Effector memory CD8-positive, alpha-beta T cell (primary cell): ENCODE measurements at regions not wholly inside any gene's neighbourhood (a gene's known extent, or its start where the extent isn't known, plus 50 kb on each side); places are given as distances from the start of the nearest gene placed in this dataset.

Experiments used
- ATAC-seq: fragments of 150-1000 bp; cut with Tn5 transposase; replicated peaks from 2 replicates; pipeline ENCODE4 v1.10.0; 2021; ENCODE audit warnings: mild to moderate bottlenecking, moderate library complexity
- DNase-seq, 3 experiments: peaks; one replicate each; pipeline ENCODE4 v3.0.0; 2021
- H3K27ac Mint-ChIP-seq, 2 donors: one replicate each; pipeline ENCODE4 v1.8.0; 2022; ENCODE audit warnings: mild to moderate bottlenecking in 2 of 2, mixed read lengths in 2 of 2, moderate library complexity in 2 of 2
- H3K27me3 Mint-ChIP-seq, 2 donors: one replicate each; pipeline ENCODE4 v1.8.0; 2022; ENCODE audit warnings: mixed read lengths in 2 of 2
- H3K36me3 Mint-ChIP-seq: one replicate; pipeline ENCODE4 v1.8.0; 2022; ENCODE audit warnings: mild to moderate bottlenecking, moderate library complexity, mixed read lengths; ENCODE audit not compliant: insufficient read depth
- H3K4me1 Mint-ChIP-seq, 2 donors: one replicate each; pipeline ENCODE4 v1.8.0; 2022; ENCODE audit warnings: low read depth in 2 of 2, mixed read lengths in 2 of 2
- H3K4me3 Mint-ChIP-seq, 2 donors: one replicate each; pipeline ENCODE4 v1.8.0; 2022; ENCODE audit warnings: mild to moderate bottlenecking in 2 of 2, mixed read lengths in 2 of 2, moderate library complexity in 2 of 2
- H3K9me3 Mint-ChIP-seq, 2 donors: one replicate each; pipeline ENCODE4 v1.8.0; 2022; ENCODE audit warnings: mixed read lengths in 2 of 2

- H3K36me3 Mint-ChIP-seq, result no peaks in the 10 kb centered on the region
- H3K27me3 Mint-ChIP-seq, result no peaks in the 10 kb centered on the region
- ATAC-seq (no peak), DNase-seq (no peak)
- H3K4me1 Mint-ChIP-seq, result no peaks in the 10 kb centered on the region
- peaks cover 0 to 2% of the 10 kb centered on the region in 2 donors for H3K9me3 Mint-ChIP-seq
- H3K4me3 Mint-ChIP-seq, result no peak overlapping the region
- no peak overlapping the region for H3K27ac Mint-ChIP-seq
These were observed 356.0 kb upstream of the ISL1 start for GRCh38 chr5:51027271-51027670.

- no peaks in the 10 kb centered on the region for H3K4me1 Mint-ChIP-seq
These were observed 354.9 kb upstream of the ISL1 start for GRCh38 chr5:51028394-51028793.

GRCh38 chr5:51033215-51033614, 350.0 kb upstream of the ISL1 start:
- peaks cover 0 to 2% of the 10 kb centered on the region in 2 donors for H3K9me3 Mint-ChIP-seq
- ATAC-seq, result no peak
- no peaks in the 10 kb centered on the region for H3K36me3 Mint-ChIP-seq

More at GRCh38 chr5:51028394-51028793, 354.9 kb upstream of the ISL1 start:
- Mint-ChIP-seq H3K27ac (no peak overlapping the region), H3K27me3 (no peaks in the 10 kb centered on the region), H3K9me3 (peaks cover 0 to 2% of the 10 kb centered on the region in 2 donors), H3K4me3 (no peak overlapping the region), H3K36me3 (no peaks in the 10 kb centered on the region)
- ATAC-seq (no peak), DNase-seq (no peak)

GRCh38 chr5:51034222-51034901, 348.9 kb upstream of the ISL1 start:
- Mint-ChIP-seq H3K4me1 (no peaks in the 10 kb centered on the region), H3K27ac (no peak overlapping the region), H3K9me3 (peaks cover 0 to 2% of the 10 kb centered on the region in 2 donors), H3K4me3 (no peak overlapping the region), H3K36me3 (no peaks in the 10 kb centered on the region), H3K27me3 (no peaks in the 10 kb centered on the region)
- ATAC-seq (no peak), DNase-seq (no peak)

More at GRCh38 chr5:51033215-51033614, 350.0 kb upstream of the ISL1 start:
- H3K4me1 Mint-ChIP-seq, result no peaks in the 10 kb centered on the region
- H3K27ac Mint-ChIP-seq, result no peak overlapping the region
- H3K4me3 Mint-ChIP-seq, result no peak overlapping the region
- no peak for DNase-seq
- no peaks in the 10 kb centered on the region for H3K27me3 Mint-ChIP-seq

GRCh38 chr5:51039424-51040329, 343.6 kb upstream of the ISL1 start:
- Mint-ChIP-seq H3K9me3 (no peaks in the 10 kb centered on the region), H3K4me1 (no peaks in the 10 kb centered on the region), H3K27me3 (no peaks in the 10 kb centered on the region), H3K4me3 (no peak overlapping the region), H3K27ac (no peak overlapping the region), H3K36me3 (no peaks in the 10 kb centered on the region)
- no peak for DNase-seq
- no peak for ATAC-seq

- H3K27me3 Mint-ChIP-seq, result no peaks in the 10 kb centered on the region
- no peak for ATAC-seq
- H3K4me3 Mint-ChIP-seq, result no peak overlapping the region
These were observed 339.5 kb upstream of the ISL1 start for GRCh38 chr5:51043745-51044144.

GRCh38 chr5:51047369-51047768, 335.9 kb upstream of the ISL1 start:
- Mint-ChIP-seq H3K36me3 (no peaks in the 10 kb centered on the region), H3K4me1 (no peaks in the 10 kb centered on the region), H3K4me3 (no peak overlapping the region), H3K27me3 (no peaks in the 10 kb centered on the region), H3K9me3 (peaks cover 0 to 4% of the 10 kb centered on the region in 2 donors), H3K27ac (no peak overlapping the region)
- ATAC-seq, result no peak
- no peak for DNase-seq

More at GRCh38 chr5:51043745-51044144, 339.5 kb upstream of the ISL1 start:
- DNase-seq, result no peak
- Mint-ChIP-seq H3K9me3 (no peaks in the 10 kb centered on the region), H3K4me1 (no peaks in the 10 kb centered on the region), H3K36me3 (no peaks in the 10 kb centered on the region), H3K27ac (no peak overlapping the region)

- DNase-seq (no peak), ATAC-seq (no peak)
- no peaks in the 10 kb centered on the region for H3K27me3 Mint-ChIP-seq
These were observed 329.9 kb upstream of the ISL1 start for GRCh38 chr5:51053361-51053760.

GRCh38 chr5:51060953-51061352, 322.3 kb upstream of the ISL1 start:
- Mint-ChIP-seq H3K4me1 (no peaks in the 10 kb centered on the region), H3K4me3 (no peak overlapping the region), H3K36me3 (no peaks in the 10 kb centered on the region), H3K27ac (no peak overlapping the region), H3K9me3 (peaks cover 12 to 19% of the 10 kb centered on the region in 2 donors), H3K27me3 (no peaks in the 10 kb centered on the region)
- ATAC-seq (no peak), DNase-seq (no peak)

More at GRCh38 chr5:51053361-51053760, 329.9 kb upstream of the ISL1 start:
- H3K4me3 Mint-ChIP-seq, result no peak overlapping the region
- no peak overlapping the region for H3K27ac Mint-ChIP-seq
- no peaks in the 10 kb centered on the region for H3K36me3 Mint-ChIP-seq
- peaks cover 0 to 4% of the 10 kb centered on the region in 2 donors for H3K9me3 Mint-ChIP-seq
- no peaks in the 10 kb centered on the region for H3K4me1 Mint-ChIP-seq

- Mint-ChIP-seq H3K4me3 (no peak overlapping the region), H3K9me3 (peaks cover 0 to 7% of the 10 kb centered on the region in 2 donors), H3K4me1 (no peaks in the 10 kb centered on the region), H3K27ac (no peak overlapping the region), H3K36me3 (peaks cover 2% of the 10 kb centered on the region), H3K27me3 (no peaks in the 10 kb centered on the region)
- ATAC-seq (no peak), DNase-seq (no peak)
These were observed 310.3 kb upstream of the ISL1 start for GRCh38 chr5:51072937-51073336.

- Mint-ChIP-seq H3K27ac (no peak overlapping the region), H3K9me3 (peaks cover 4 to 10% of the 10 kb centered on the region in 2 donors), H3K4me3 (no peak overlapping the region), H3K36me3 (no peaks in the 10 kb centered on the region), H3K4me1 (no peaks in the 10 kb centered on the region), H3K27me3 (no peaks in the 10 kb centered on the region)
- ATAC-seq, result no peak
- DNase-seq, result no peak
These were observed 300.5 kb upstream of the ISL1 start for GRCh38 chr5:51082741-51083140.

- no peak for ATAC-seq
- Mint-ChIP-seq H3K36me3 (no peaks in the 10 kb centered on the region), H3K27me3 (no peaks in the 10 kb centered on the region), H3K4me1 (no peaks in the 10 kb centered on the region), H3K9me3 (peaks cover 8 to 12% of the 10 kb centered on the region in 2 donors), H3K4me3 (no peak overlapping the region), H3K27ac (no peak overlapping the region)
- no peak for DNase-seq
These were observed 291.4 kb upstream of the ISL1 start for GRCh38 chr5:51091816-51092215.

- H3K4me1 Mint-ChIP-seq, result no peaks in the 10 kb centered on the region
- no peak for DNase-seq
- no peaks in the 10 kb centered on the region for H3K27me3 Mint-ChIP-seq
- H3K9me3 Mint-ChIP-seq, result peaks cover 6 to 8% of the 10 kb centered on the region in 2 donors
- H3K4me3 Mint-ChIP-seq, result no peak overlapping the region
- H3K27ac Mint-ChIP-seq, result no peak overlapping the region
- no peak for ATAC-seq
- no peaks in the 10 kb centered on the region for H3K36me3 Mint-ChIP-seq
These were observed 287.8 kb upstream of the ISL1 start for GRCh38 chr5:51095486-51095885.

GRCh38 chr5:51096859-51097258, 286.4 kb upstream of the ISL1 start:
- H3K36me3 Mint-ChIP-seq, result no peaks in the 10 kb centered on the region
- no peak for ATAC-seq
- H3K4me1 Mint-ChIP-seq, result no peaks in the 10 kb centered on the region
- no peak overlapping the region for H3K4me3 Mint-ChIP-seq
- H3K9me3 Mint-ChIP-seq, result peaks cover 0 to 5% of the 10 kb centered on the region in 2 donors
- no peak for DNase-seq
- H3K27ac Mint-ChIP-seq, result no peak overlapping the region
- H3K27me3 Mint-ChIP-seq, result no peaks in the 10 kb centered on the region
